ENCODE measurements at regions not wholly inside any gene's neighbourhood (a gene's known extent, or its start where the extent isn't known, plus 50 kb on each side); places are given as distances from the start of the nearest gene placed in this dataset.

DNA sequence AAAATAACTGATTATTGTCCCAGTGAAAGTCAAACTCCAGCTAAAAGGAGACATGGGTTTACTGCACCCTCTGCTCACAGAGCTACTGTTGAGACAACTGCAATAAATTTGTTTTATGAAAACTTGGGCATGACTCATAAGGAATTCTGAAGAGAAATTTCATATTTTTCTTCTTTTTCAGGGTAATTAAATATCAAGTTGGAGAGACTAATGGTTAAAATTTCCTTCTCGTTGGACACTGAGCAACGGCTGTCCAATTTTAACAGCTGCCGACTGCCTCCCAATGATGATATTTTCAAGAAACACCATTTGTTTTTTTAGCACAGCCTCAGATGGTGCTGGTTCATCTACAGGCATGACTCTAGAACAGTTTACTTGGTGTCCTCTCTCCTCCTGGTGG, 259.2 kb upstream of the RGMB start:
- peaks cover 27% of the 10 kb centered on the region for H3K27me3 ChIP-seq (replicated peaks; ENCODE audit: insufficient read depth, low read depth, low read length, poor library complexity)
- TF ChIP-seq, protein P1, sequence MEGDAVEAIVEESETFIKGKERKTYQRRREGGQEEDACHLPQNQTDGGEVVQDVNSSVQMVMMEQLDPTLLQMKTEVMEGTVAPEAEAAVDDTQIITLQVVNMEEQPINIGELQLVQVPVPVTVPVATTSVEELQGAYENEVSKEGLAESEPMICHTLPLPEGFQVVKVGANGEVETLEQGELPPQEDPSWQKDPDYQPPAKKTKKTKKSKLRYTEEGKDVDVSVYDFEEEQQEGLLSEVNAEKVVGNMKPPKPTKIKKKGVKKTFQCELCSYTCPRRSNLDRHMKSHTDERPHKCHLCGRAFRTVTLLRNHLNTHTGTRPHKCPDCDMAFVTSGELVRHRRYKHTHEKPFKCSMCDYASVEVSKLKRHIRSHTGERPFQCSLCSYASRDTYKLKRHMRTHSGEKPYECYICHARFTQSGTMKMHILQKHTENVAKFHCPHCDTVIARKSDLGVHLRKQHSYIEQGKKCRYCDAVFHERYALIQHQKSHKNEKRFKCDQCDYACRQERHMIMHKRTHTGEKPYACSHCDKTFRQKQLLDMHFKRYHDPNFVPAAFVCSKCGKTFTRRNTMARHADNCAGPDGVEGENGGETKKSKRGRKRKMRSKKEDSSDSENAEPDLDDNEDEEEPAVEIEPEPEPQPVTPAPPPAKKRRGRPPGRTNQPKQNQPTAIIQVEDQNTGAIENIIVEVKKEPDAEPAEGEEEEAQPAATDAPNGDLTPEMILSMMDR (conservative IDR thresholded peaks at IDR 0.05; ENCODE audit: low read depth, low read length): no peak
- TF ChIP-seq EZH2 (IDR thresholded peaks at IDR 0.05; ENCODE audit: borderline replicate concordance, low read depth, low read length, poor library complexity, severe bottlenecking): no peak
- intact Hi-C loops (cut with micrococcal nuclease; ENCODE audit: unreplicated experiment): no loop called here
- H3K27ac ChIP-seq (ENCODE audit: low read depth, low read length, poor library complexity, severe bottlenecking): no peak overlapping the region
- H3K4me3 ChIP-seq (ENCODE audit: low read depth, low read length, poor library complexity, severe bottlenecking): no peak overlapping the region
- no peaks in the 10 kb centered on the region for H3K4me1 ChIP-seq (ENCODE audit: insufficient read depth, low read length, poor library complexity, severe bottlenecking)
- no peaks in the 10 kb centered on the region for H3K36me3 ChIP-seq (ENCODE audit: insufficient read depth, low read length, poor library complexity, severe bottlenecking)
- DNase-seq (ENCODE audit: low spot score): no peak
- POLR2A ChIA-PET (ENCODE audit: low non-redundant PET): no interaction called here
- no peaks in the 10 kb centered on the region for H3K9me3 ChIP-seq (ENCODE audit: low read depth, low read length, poor library complexity, severe bottlenecking)
- BruUV-seq (replicated peaks): no TSS peak
- CTCF ChIA-PET: no interaction called here

DNA sequence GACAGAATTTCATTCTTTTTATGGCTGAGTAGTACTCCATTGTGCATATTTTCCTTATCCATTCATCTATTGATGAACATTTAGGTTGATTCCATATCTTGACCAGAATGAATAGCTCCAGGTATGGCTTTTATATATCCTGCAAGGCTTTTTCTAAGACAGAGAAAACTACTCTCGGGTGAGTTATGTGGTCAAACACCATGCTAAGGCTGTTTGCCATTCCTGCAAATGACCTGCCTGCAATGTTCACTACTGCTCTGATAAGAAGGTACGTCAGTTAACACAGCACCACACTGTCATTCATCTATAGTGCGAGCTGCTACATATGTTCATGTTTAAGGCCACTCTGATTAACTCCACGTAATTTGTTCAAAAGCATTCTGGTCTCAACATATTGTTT, 256.8 kb upstream of the RGMB start:
- Histone ChIP-seq H3K4me3 (ENCODE audit: low read depth, low read length, poor library complexity, severe bottlenecking) (no peak overlapping the region), H3K27me3 (replicated peaks; ENCODE audit: insufficient read depth, low read depth, low read length, poor library complexity) (peaks cover 39% of the 10 kb centered on the region), H3K9me3 (ENCODE audit: low read depth, low read length, poor library complexity, severe bottlenecking) (no peaks in the 10 kb centered on the region), H3K4me1 (ENCODE audit: insufficient read depth, low read length, poor library complexity, severe bottlenecking) (no peaks in the 10 kb centered on the region), H3K36me3 (ENCODE audit: insufficient read depth, low read length, poor library complexity, severe bottlenecking) (no peaks in the 10 kb centered on the region), H3K27ac (ENCODE audit: low read depth, low read length, poor library complexity, severe bottlenecking) (no peak overlapping the region)
- ChIA-PET POLR2A (ENCODE audit: low non-redundant PET) (no interaction called here), CTCF (no interaction called here)
- no peak for TF ChIP-seq EZH2 (IDR thresholded peaks at IDR 0.05; ENCODE audit: borderline replicate concordance, low read depth, low read length, poor library complexity, severe bottlenecking)
- TF ChIP-seq, protein P1 (conservative IDR thresholded peaks at IDR 0.05; ENCODE audit: low read depth, low read length): no peak
- intact Hi-C loops (cut with micrococcal nuclease; ENCODE audit: unreplicated experiment): no loop called here
- no TSS peak for BruUV-seq (replicated peaks)
- no peak for DNase-seq (ENCODE audit: low spot score)

DNA sequence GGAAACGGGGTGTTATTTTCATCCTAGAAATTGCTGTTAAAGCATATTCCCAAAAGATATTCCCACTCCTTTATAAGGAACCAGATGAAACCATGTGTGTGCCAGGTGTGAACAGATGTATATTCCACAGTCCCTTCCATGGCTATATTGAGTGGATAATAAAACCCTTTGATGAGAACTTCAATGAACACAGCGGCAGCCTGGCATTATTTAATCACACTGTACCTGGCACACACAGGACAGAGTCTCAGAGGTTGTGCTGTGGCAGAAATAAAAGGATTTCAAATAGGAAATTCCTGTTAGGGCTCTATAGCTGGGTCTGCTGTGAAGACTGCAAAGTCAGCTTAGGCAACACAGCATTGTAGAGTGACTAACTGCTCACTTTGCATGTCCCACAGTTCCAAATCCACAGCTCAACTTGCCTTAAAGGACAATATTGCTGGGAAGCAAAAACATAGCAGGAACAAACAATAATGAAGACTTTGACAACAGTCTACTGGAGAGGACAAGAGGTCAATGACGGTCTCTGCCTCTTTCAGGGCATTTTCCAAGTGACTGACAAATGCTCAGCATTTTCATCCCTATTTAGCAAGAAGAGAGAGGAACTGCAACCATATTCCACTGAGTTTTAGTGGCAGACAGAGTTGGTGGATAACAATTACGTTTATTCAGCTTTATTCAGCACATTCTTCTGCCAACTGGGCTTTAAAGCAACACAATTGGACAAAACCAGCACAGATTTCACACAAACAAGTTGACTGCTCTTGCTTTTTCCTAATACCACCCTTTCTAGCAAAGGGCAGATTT, 255.7 kb upstream of the RGMB start:
- peaks cover 50% of the 10 kb centered on the region for H3K27me3 ChIP-seq (replicated peaks; ENCODE audit: insufficient read depth, low read depth, low read length, poor library complexity)
- TF ChIP-seq, protein P1 (conservative IDR thresholded peaks at IDR 0.05; ENCODE audit: low read depth, low read length): no peak
- no peak for TF ChIP-seq EZH2 (IDR thresholded peaks at IDR 0.05; ENCODE audit: borderline replicate concordance, low read depth, low read length, poor library complexity, severe bottlenecking)
- H3K4me3 ChIP-seq (ENCODE audit: low read depth, low read length, poor library complexity, severe bottlenecking): no peak overlapping the region
- no peak overlapping the region for H3K27ac ChIP-seq (ENCODE audit: low read depth, low read length, poor library complexity, severe bottlenecking)
- no peaks in the 10 kb centered on the region for H3K4me1 ChIP-seq (ENCODE audit: insufficient read depth, low read length, poor library complexity, severe bottlenecking)
- intact Hi-C loops (cut with micrococcal nuclease; ENCODE audit: unreplicated experiment): no loop called here
- DNase-seq (ENCODE audit: low spot score): no peak
- CTCF ChIA-PET: no interaction called here
- POLR2A ChIA-PET (ENCODE audit: low non-redundant PET): no interaction called here
- H3K9me3 ChIP-seq (ENCODE audit: low read depth, low read length, poor library complexity, severe bottlenecking): no peaks in the 10 kb centered on the region
- BruUV-seq (replicated peaks): no TSS peak
- H3K36me3 ChIP-seq (ENCODE audit: insufficient read depth, low read length, poor library complexity, severe bottlenecking): no peaks in the 10 kb centered on the region
